Liver (tissue), 8 donors: ENCODE measurements at regions not wholly inside any gene's neighbourhood (a gene's known extent, or its start where the extent isn't known, plus 50 kb on each side); places are given as distances from the start of the nearest gene placed in this dataset.

ENCODE experiments used
- DNase-seq: peaks from one replicate; pipeline ENCODE4 v3.0.0-alpha.2; 2017; ENCODE audit warnings: low spot score
- H3K27ac ChIP-seq, 2 donors: one replicate each; pipeline ENCODE4 v1.7.0; 2013; ENCODE audit warnings: inconsistent platforms in 2 of 2, low read length in 2 of 2, control low read depth in 1 of 2, low read depth in 1 of 2, mild to moderate bottlenecking in 1 of 2
- H3K27me3 ChIP-seq, 4 donors: one replicate each; pipeline versions ENCODE4 v1.6.1 to v1.7.0; 2013; ENCODE audit warnings: low read length in 3 of 4, inconsistent platforms in 1 of 4, mild to moderate bottlenecking in 1 of 4, moderate library complexity in 1 of 4; ENCODE audit not compliant: control insufficient read depth in 4 of 4, insufficient read depth in 4 of 4
- H3K36me3 ChIP-seq, 4 donors: one replicate each; pipeline versions ENCODE4 v1.6.1 to v1.7.0; 2013; ENCODE audit warnings: low read length in 3 of 4, mild to moderate bottlenecking in 3 of 4, low read depth in 1 of 4, moderate library complexity in 1 of 4; ENCODE audit not compliant: control insufficient read depth in 4 of 4, insufficient read depth in 3 of 4
- H3K4me1 ChIP-seq, 4 donors: one replicate each; pipeline versions ENCODE4 v1.6.1 to v1.7.0; 2013; ENCODE audit warnings: low read length in 3 of 4, mild to moderate bottlenecking in 3 of 4, moderate library complexity in 1 of 4; ENCODE audit not compliant: control insufficient read depth in 4 of 4, insufficient read depth in 4 of 4
- H3K4me3 ChIP-seq, 3 donors: one replicate each; pipeline versions ENCODE4 v1.6.1 to v1.7.0; 2013; ENCODE audit warnings: low read length in 3 of 3, control low read depth in 1 of 3, low read depth in 1 of 3, mild to moderate bottlenecking in 1 of 3
- H3K9ac ChIP-seq, 2 donors: one replicate each; pipeline ENCODE4 v1.7.0; 2013; ENCODE audit warnings: low read length in 2 of 2, mild to moderate bottlenecking in 2 of 2, moderate library complexity in 2 of 2, control low read depth in 1 of 2, low read depth in 1 of 2
- H3K9me3 ChIP-seq, 4 donors: one replicate each; pipeline versions ENCODE4 v1.6.1 to v1.7.0; 2013; ENCODE audit warnings: low read length in 3 of 4; ENCODE audit not compliant: control insufficient read depth in 4 of 4
- CTCF ChIP-seq: fragments of 150-350 bp; IDR thresholded peaks from 2 replicates; pipeline ENCODE4 v1.5.1; 2017; ENCODE audit warnings: improper control_type of control experiment, low read depth, low read length; ENCODE audit not compliant: missing input control
- EGR1 ChIP-seq, 2 donors: IDR thresholded peaks; 2 replicates each; pipeline ENCODE4 v1.6.1; 2016 to 2018; ENCODE audit warnings: antibody characterized with exemption in 2 of 2, low read depth in 2 of 2
- FOXA1 ChIP-seq: IDR thresholded peaks from 2 replicates; pipeline ENCODE4 v1.6.1; 2016; ENCODE audit warnings: antibody characterized with exemption
- FOXA2 ChIP-seq: IDR thresholded peaks from 2 replicates; pipeline ENCODE4 v1.6.1; 2016; ENCODE audit warnings: antibody characterized with exemption
- GABPA ChIP-seq, 2 donors: IDR thresholded peaks in 1 of 2; conservative IDR thresholded peaks in 1 of 2; 2 replicates each; pipeline ENCODE4 v1.6.1; 2016; ENCODE audit warnings: antibody characterized with exemption in 2 of 2, mild to moderate bottlenecking in 1 of 2, moderate library complexity in 1 of 2
- HNF4A ChIP-seq, 2 donors: conservative IDR thresholded peaks; 2 replicates each; pipeline ENCODE4 v1.6.1; 2016; ENCODE audit warnings: antibody characterized with exemption in 2 of 2, mild to moderate bottlenecking in 2 of 2
- HNF4G ChIP-seq: IDR thresholded peaks from 2 replicates; pipeline ENCODE4 v1.6.1; 2016; ENCODE audit warnings: antibody characterized with exemption
- MAX ChIP-seq: IDR thresholded peaks from 2 replicates; pipeline ENCODE4 v1.6.1; 2016; ENCODE audit warnings: antibody characterized with exemption
- NR2F2 ChIP-seq: IDR thresholded peaks from 2 replicates; pipeline ENCODE4 v1.6.1; 2016; ENCODE audit warnings: antibody characterized with exemption
- RAD21 ChIP-seq, 2 donors: IDR thresholded peaks; 2 replicates each; pipeline ENCODE4 v1.6.1; 2016; ENCODE audit warnings: antibody characterized with exemption in 2 of 2, mild to moderate bottlenecking in 2 of 2
- REST ChIP-seq: IDR thresholded peaks from 2 replicates; pipeline ENCODE4 v1.6.1; 2016; ENCODE audit warnings: antibody characterized with exemption, mild to moderate bottlenecking
- RXRA ChIP-seq, 2 donors: IDR thresholded peaks; 2 replicates each; pipeline ENCODE4 v1.6.1; 2017 to 2018; ENCODE audit warnings: antibody characterized with exemption in 2 of 2, mild to moderate bottlenecking in 1 of 2
- SP1 ChIP-seq: IDR thresholded peaks from 2 replicates; pipeline ENCODE4 v1.6.1; 2018; ENCODE audit warnings: antibody characterized with exemption, mild to moderate bottlenecking
- TAF1 ChIP-seq: conservative IDR thresholded peaks from 2 replicates; pipeline ENCODE4 v1.6.1; 2016; ENCODE audit warnings: antibody characterized with exemption, mild to moderate bottlenecking
- ZBTB33 ChIP-seq: IDR thresholded peaks from 2 replicates; pipeline ENCODE4 v1.6.1; 2016; ENCODE audit warnings: antibody characterized with exemption
- WGBS: extraction: QIAGEN DNeasy Blood & Tissue Kit; methylation state at CpG from one replicate; pipeline ENCODE4 v1.1.7; 2013; 5-methylcytosine and 5-hydroxymethylcytosine counted together
- donor health status: healthy.
- donor health status: healthy.
- donor health status: healthy.
- donor health status: healthy.
- donor health status: healthy.

GRCh38 chr10:78686444-78687060 is 382.2 kb upstream of the ZMIZ1 start:
- TF ChIP-seq MAX (no peak), HNF4G (no peak), TAF1 (no peak), REST (no peak), NR2F2 (no peak), SP1 (no peak), ZBTB33 (no peak), FOXA1 (no peak), FOXA2 (no peak), CTCF (no peak), HNF4A (conservative IDR thresholded peaks at IDR 0.05) (no peak), RXRA (IDR thresholded peaks at IDR 0.05) (no peak), EGR1 (IDR thresholded peaks at IDR 0.05; ENCODE audit: low read depth in 2 of 2) (no peak), GABPA (IDR thresholded peaks at IDR 0.05 in 1 of 2, conservative IDR thresholded peaks at IDR 0.05 in 1 of 2) (no peak), RAD21 (IDR thresholded peaks at IDR 0.05) (no peak)
- Histone ChIP-seq H3K27ac (no peak overlapping the region), H3K27me3 (no peaks in the 10 kb centered on the region), H3K4me1 (no peaks in the 10 kb centered on the region), H3K9ac (no peak overlapping the region), H3K9me3 (no peaks in the 10 kb centered on the region), H3K4me3 (no peak overlapping the region), H3K36me3 (no peaks in the 10 kb centered on the region)
- peak; percentile 20 for DNase-seq
- 83% methylated on average over 10 of the region's 10 CpGs for WGBS

GRCh38 chr10:78687626-78688025 is 381.1 kb upstream of the ZMIZ1 start:
- no peaks in the 10 kb centered on the region for H3K4me1 ChIP-seq
- no peaks in the 10 kb centered on the region for H3K36me3 ChIP-seq
- H3K9me3 ChIP-seq = no peaks in the 10 kb centered on the region
- no peak overlapping the region for H3K4me3 ChIP-seq
- no peak overlapping the region for H3K27ac ChIP-seq
- TF ChIP-seq HNF4A (conservative IDR thresholded peaks at IDR 0.05) (no peak), NR2F2 (no peak), ZBTB33 (no peak), RAD21 (IDR thresholded peaks at IDR 0.05) (no peak)
- H3K27me3 ChIP-seq = no peaks in the 10 kb centered on the region
- no peak overlapping the region for H3K9ac ChIP-seq
- DNase-seq = no peak
